ENCODE measurements at regions not wholly inside any gene's neighbourhood (a gene's known extent, or its start where the extent isn't known, plus 50 kb on each side); places are given as distances from the start of the nearest gene placed in this dataset.

DNA sequence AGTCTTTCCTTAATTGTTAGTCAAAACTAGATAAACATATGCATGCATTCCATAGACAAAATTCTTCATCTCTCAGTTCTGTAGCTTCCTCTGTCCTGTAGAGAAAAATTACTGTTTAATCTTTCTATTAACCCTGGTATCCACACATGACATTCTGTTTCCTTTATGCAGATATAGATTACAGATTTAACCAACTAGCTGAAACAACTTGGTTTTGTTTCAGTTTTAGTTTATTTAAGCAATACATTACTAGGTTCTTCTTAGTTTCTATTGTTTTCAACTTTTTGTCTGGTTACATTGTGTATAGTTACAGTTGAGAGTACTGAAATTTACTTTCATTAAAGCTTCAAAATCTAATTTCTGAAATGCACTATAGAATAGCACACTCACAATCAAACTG lies 933.9 kb upstream of the EPHA5 start:
- DNase-seq (no peak), ATAC-seq (ENCODE audit: insufficient read depth, low FRiP score) (no peak)
- H3K9ac ChIP-seq (ENCODE audit: insufficient read depth in 1 of 2, low read length in 2 of 2): no peak overlapping the region
- H3K27me3 ChIP-seq (ENCODE audit: control insufficient read depth in 3 of 3, insufficient read depth in 3 of 3, low read length in 2 of 3): no peaks in the 10 kb centered on the region
- H3K36me3 ChIP-seq (ENCODE audit: control insufficient read depth in 4 of 4, insufficient read depth in 4 of 4, low read length in 4 of 4): no peaks in the 10 kb centered on the region
- H3K27ac ChIP-seq (ENCODE audit: low read depth in 1 of 2, low read length in 1 of 2): no peak overlapping the region
- no peaks in the 10 kb centered on the region for H3K4me1 ChIP-seq (ENCODE audit: control insufficient read depth in 5 of 5, insufficient read depth in 5 of 5, low read length in 5 of 5)
- H3K4me3 ChIP-seq: no peak overlapping the region
- TF ChIP-seq, protein P1, sequence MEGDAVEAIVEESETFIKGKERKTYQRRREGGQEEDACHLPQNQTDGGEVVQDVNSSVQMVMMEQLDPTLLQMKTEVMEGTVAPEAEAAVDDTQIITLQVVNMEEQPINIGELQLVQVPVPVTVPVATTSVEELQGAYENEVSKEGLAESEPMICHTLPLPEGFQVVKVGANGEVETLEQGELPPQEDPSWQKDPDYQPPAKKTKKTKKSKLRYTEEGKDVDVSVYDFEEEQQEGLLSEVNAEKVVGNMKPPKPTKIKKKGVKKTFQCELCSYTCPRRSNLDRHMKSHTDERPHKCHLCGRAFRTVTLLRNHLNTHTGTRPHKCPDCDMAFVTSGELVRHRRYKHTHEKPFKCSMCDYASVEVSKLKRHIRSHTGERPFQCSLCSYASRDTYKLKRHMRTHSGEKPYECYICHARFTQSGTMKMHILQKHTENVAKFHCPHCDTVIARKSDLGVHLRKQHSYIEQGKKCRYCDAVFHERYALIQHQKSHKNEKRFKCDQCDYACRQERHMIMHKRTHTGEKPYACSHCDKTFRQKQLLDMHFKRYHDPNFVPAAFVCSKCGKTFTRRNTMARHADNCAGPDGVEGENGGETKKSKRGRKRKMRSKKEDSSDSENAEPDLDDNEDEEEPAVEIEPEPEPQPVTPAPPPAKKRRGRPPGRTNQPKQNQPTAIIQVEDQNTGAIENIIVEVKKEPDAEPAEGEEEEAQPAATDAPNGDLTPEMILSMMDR (IDR thresholded peaks at IDR 0.05; ENCODE audit: control extremely low read depth, extremely low read depth): no peak
- no peaks in the 10 kb centered on the region for H3K9me3 ChIP-seq (ENCODE audit: control insufficient read depth in 4 of 4, insufficient read depth in 3 of 4, low read length in 3 of 4)

DNA sequence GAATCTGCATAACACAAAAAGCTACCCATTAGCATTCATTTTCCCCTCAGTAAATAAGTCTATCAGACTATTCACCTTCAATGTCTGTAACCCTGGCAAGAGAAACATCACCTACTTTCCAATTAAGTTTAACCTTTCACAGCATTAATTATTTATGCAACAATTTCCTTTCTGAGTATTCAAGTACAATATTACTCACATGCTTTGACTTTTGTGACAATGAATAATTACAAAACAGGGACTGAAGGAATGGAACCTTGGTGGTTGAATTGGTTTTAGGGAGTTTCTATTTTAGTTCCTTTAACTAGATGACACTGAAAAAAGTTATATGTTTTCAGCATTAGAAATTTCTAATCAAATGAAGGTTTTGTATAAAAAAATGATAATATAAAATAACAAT lies 932.3 kb upstream of the EPHA5 start:
- no peak for ATAC-seq (ENCODE audit: insufficient read depth, low FRiP score)
- H3K27ac ChIP-seq (ENCODE audit: low read depth in 1 of 2, low read length in 1 of 2): no peak overlapping the region
- TF ChIP-seq, protein P1 (IDR thresholded peaks at IDR 0.05; ENCODE audit: control extremely low read depth, extremely low read depth): no peak

DNA sequence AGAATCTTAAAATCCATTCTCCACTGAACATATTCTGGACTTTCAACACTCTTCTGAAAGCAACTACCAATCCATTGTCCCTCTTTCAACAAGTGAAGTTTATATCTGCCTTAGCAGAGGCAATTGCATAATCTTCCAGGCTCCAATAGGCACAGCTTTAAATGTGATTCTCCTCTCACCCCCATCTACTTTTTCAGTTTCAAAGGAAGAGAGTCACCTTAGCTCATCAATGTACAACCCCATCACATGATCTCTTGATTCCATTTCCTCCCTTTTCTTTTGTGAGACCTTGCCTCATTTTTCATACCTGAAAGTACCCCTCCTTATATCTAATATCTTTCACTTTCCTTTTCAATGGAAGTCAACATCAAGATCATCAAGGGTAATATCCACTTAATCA lies 921.7 kb upstream of the EPHA5 start:
- Histone ChIP-seq H3K27ac (ENCODE audit: low read depth in 1 of 2, low read length in 1 of 2) (no peak overlapping the region), H3K4me1 (ENCODE audit: control insufficient read depth in 5 of 5, insufficient read depth in 5 of 5, low read length in 5 of 5) (no peaks in the 10 kb centered on the region), H3K36me3 (ENCODE audit: control insufficient read depth in 4 of 4, insufficient read depth in 4 of 4, low read length in 4 of 4) (no peaks in the 10 kb centered on the region), H3K9ac (ENCODE audit: insufficient read depth in 1 of 2, low read length in 2 of 2) (no peak overlapping the region), H3K4me3 (no peak overlapping the region), H3K9me3 (ENCODE audit: control insufficient read depth in 4 of 4, insufficient read depth in 3 of 4, low read length in 3 of 4) (no peaks in the 10 kb centered on the region), H3K27me3 (ENCODE audit: control insufficient read depth in 3 of 3, insufficient read depth in 3 of 3, low read length in 2 of 3) (no peaks in the 10 kb centered on the region)
- DNase-seq: no peak
- TF ChIP-seq, protein P1 (IDR thresholded peaks at IDR 0.05; ENCODE audit: control extremely low read depth, extremely low read depth): no peak
- no peak for ATAC-seq (ENCODE audit: insufficient read depth, low FRiP score)

More for the DNA sequence above, 932.3 kb upstream of the EPHA5 start:
- no peaks in the 10 kb centered on the region for H3K4me1 ChIP-seq (ENCODE audit: control insufficient read depth in 5 of 5, insufficient read depth in 5 of 5, low read length in 5 of 5)
- no peaks in the 10 kb centered on the region for H3K36me3 ChIP-seq (ENCODE audit: control insufficient read depth in 4 of 4, insufficient read depth in 4 of 4, low read length in 4 of 4)
- H3K4me3 ChIP-seq: no peak overlapping the region
- no peaks in the 10 kb centered on the region for H3K27me3 ChIP-seq (ENCODE audit: control insufficient read depth in 3 of 3, insufficient read depth in 3 of 3, low read length in 2 of 3)
- no peak overlapping the region for H3K9ac ChIP-seq (ENCODE audit: insufficient read depth in 1 of 2, low read length in 2 of 2)
- no peak for DNase-seq
- H3K9me3 ChIP-seq (ENCODE audit: control insufficient read depth in 4 of 4, insufficient read depth in 3 of 4, low read length in 3 of 4): no peaks in the 10 kb centered on the region

DNA sequence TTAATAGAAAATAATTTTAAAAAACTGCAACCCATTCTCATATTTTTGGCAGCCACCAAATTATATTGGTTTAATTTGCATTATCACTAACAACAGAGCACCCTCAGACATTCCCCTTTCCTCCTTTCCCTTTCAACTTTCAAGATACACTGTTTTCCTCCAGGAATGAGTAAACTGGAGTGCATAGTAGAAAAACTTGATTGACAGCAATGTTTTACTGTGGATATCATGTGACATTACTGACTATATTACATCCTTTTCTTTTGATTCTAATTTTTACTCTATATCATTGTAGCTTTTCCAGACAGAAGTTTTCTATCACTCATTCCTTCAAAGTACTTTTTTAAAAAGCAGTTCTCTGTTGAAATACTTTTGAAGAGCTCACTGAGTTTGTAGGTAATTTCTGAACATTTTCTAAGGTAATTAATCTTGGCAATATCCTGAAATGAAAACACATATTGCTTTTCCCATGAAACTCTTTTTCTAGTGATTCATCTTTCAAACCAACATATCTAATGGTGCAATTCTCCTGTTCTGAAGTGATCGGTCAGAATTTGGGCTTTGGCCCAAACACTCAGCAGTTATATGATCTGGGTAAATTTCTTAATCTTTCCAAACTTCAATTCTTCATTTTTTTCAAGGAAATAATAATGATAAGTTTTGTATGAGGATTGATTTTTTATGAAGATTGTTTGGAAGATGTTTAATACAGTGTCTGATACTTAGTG lies 920.4 kb upstream of the EPHA5 start:
- TF ChIP-seq, protein P1 (IDR thresholded peaks at IDR 0.05; ENCODE audit: control extremely low read depth, extremely low read depth): no peak
- no peak overlapping the region for H3K4me3 ChIP-seq
- no peaks in the 10 kb centered on the region for H3K36me3 ChIP-seq (ENCODE audit: control insufficient read depth in 4 of 4, insufficient read depth in 4 of 4, low read length in 4 of 4)
- H3K9me3 ChIP-seq (ENCODE audit: control insufficient read depth in 4 of 4, insufficient read depth in 3 of 4, low read length in 3 of 4): no peaks in the 10 kb centered on the region
- ATAC-seq (ENCODE audit: insufficient read depth, low FRiP score) (no peak), DNase-seq (no peak)
- H3K9ac ChIP-seq (ENCODE audit: insufficient read depth in 1 of 2, low read length in 2 of 2): no peak overlapping the region
- 87 to 88% methylated on average over 1 of the region's 1 CpG for WGBS, 2 donors
- no peak overlapping the region for H3K27ac ChIP-seq (ENCODE audit: low read depth in 1 of 2, low read length in 1 of 2)
- no peaks in the 10 kb centered on the region for H3K4me1 ChIP-seq (ENCODE audit: control insufficient read depth in 5 of 5, insufficient read depth in 5 of 5, low read length in 5 of 5)
- H3K27me3 ChIP-seq (ENCODE audit: control insufficient read depth in 3 of 3, insufficient read depth in 3 of 3, low read length in 2 of 3): no peaks in the 10 kb centered on the region

Data from lung (tissue), 11 donors.